PC-9 (cell line): ENCODE measurements at regions not wholly inside any gene's neighbourhood (a gene's known extent, or its start where the extent isn't known, plus 50 kb on each side); places are given as distances from the start of the nearest gene placed in this dataset.
A peak's percentile ranks its signal among the peaks of the same experiment; 100 is the strongest.

Experiments
- BruUV-seq: library from RNA; stranded (reverse); fragments of 400-500 nt; replicated peaks from 2 replicates; lab custom pipeline; 2021; lab: Mats Ljungman, UMichigan
- CTCF ChIA-PET: fragments of 300-600 bp; sonication (Branson Sonifier 250); formaldehyde crosslinking; loops from one replicate; lab custom pipeline; 2022; ENCODE audit warnings: antibody characterized with exemption; lab: Charles Lee
- POLR2A ChIA-PET: fragments of 300-600 bp; sonication (Branson Sonifier 250); formaldehyde crosslinking; loops from one replicate; lab custom pipeline; 2022; ENCODE audit warnings: antibody characterized with exemption; ENCODE audit not compliant: unreplicated experiment; lab: Charles Lee
- DNase-seq, 2 experiments: peaks; one replicate each; pipeline versions ENCODE4 v3.0.0 to v3.0.0-alpha.2; 2015 to 2022; ENCODE audit warnings: mixed read lengths in 1 of 2
- H2AFZ ChIP-seq: fragments of 200-600 bp; sonication (generic); 2 replicates; pipeline ENCODE4 v1.8.1; 2017; ENCODE audit warnings: antibody characterized with exemption
- H3F3A ChIP-seq: fragments of 200-600 bp; sonication (generic); 2 replicates; pipeline ENCODE4 v1.8.1; 2017; ENCODE audit warnings: antibody characterized with exemption, mild to moderate bottlenecking, low read depth; ENCODE audit not compliant: insufficient read depth
- H3K27ac ChIP-seq: fragments of 200-600 bp; sonication (generic); 2 replicates; pipeline ENCODE4 v1.6.1; 2016; ENCODE audit warnings: mixed run types
- H3K27me3 ChIP-seq: fragments of 200-600 bp; sonication (generic); 2 replicates; pipeline ENCODE4 v1.6.1; 2016; ENCODE audit warnings: low read depth, mixed run types; ENCODE audit not compliant: insufficient read depth
- H3K36me3 ChIP-seq: fragments of 200-600 bp; sonication (generic); 2 replicates; pipeline ENCODE4 v1.6.1; 2016; ENCODE audit warnings: low read depth, mixed run types
- H3K4me1 ChIP-seq: fragments of 200-600 bp; sonication (generic); replicated peaks from 2 replicates; pipeline ENCODE4 v1.6.1; 2016; ENCODE audit warnings: mixed run types; ENCODE audit not compliant: insufficient read depth
- H3K4me2 ChIP-seq: fragments of 200-600 bp; sonication (generic); 2 replicates; pipeline ENCODE4 v1.6.1; 2017; ENCODE audit warnings: mixed run types
- H3K4me3 ChIP-seq: fragments of 200-600 bp; sonication (generic); 2 replicates; pipeline ENCODE4 v1.6.1; 2016; ENCODE audit warnings: mixed run types
- H3K79me2 ChIP-seq: fragments of 200-600 bp; sonication (generic); 2 replicates; pipeline ENCODE4 v1.6.1; 2017; ENCODE audit warnings: low read depth, mixed run types
- H3K9me2 ChIP-seq: fragments of 200-600 bp; sonication (generic); 2 replicates; pipeline ENCODE4 v1.8.1; 2017; ENCODE audit warnings: mild to moderate bottlenecking; ENCODE audit not compliant: insufficient read depth
- H3K9me3 ChIP-seq: fragments of 200-600 bp; sonication (generic); 2 replicates; pipeline ENCODE4 v1.8.1; 2016; ENCODE audit warnings: low read depth; ENCODE audit not compliant: insufficient read depth
- H4K20me1 ChIP-seq: fragments of 200-600 bp; sonication (generic); 2 replicates; pipeline ENCODE4 v1.8.1; 2017; ENCODE audit not compliant: insufficient read depth
- EZH2 ChIP-seq: fragments of 200-600 bp; sonication (generic); IDR thresholded peaks from 2 replicates; pipeline ENCODE4 v1.8.0; 2017; ENCODE audit warnings: antibody characterized with exemption, low read depth
- intact Hi-C: fragments of 100-400 bp; cut with micrococcal nuclease; formaldehyde crosslinking; loops from one replicate; pipeline ENCODE4 v1.10.0; 2022; ENCODE audit not compliant: unreplicated experiment
- TF ChIP-seq, protein P1 (sequence below): fragments of 200-600 bp; sonication (generic); conservative IDR thresholded peaks from 2 replicates; pipeline ENCODE4 v1.6.1; 2017; ENCODE audit warnings: mixed run types, antibody characterized with exemption, mild to moderate bottlenecking, moderate library complexity

- intact Hi-C loops: loop anchor here (5.0 kb wide), 1 partner anchor 671 kb away; no protein-coding TSS in a partner anchor
Measured at GRCh38 chr2:226131299-226131784, 668.3 kb downstream of the IRS1 start.

DNA sequence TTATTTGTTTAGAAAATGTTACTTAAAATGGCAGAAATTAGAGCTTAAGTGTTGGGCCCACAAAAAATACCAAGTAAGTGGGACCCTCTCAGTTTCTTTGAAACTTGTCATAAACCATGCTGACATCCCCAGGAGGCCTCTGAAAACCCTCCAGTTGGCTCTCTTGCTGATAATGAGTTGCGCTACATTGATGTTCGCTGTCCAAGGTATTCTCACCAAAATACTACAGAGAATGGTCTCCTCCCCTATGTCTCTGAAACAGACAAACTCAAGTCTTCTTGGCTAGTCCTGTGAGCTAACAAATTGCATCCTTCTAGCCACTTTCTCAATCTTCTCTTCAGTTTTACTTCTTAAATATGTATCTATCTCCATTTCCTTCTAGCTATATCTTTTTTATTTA, 669.4 kb downstream of the IRS1 start:
- H3K79me2 ChIP-seq: no peaks in the 10 kb centered on the region
- BruUV-seq: no TSS peak
- H4K20me1 ChIP-seq: no peaks in the 10 kb centered on the region
- no peaks in the 10 kb centered on the region for H3K36me3 ChIP-seq
- H3K27me3 ChIP-seq: no peaks in the 10 kb centered on the region
- H3K9me3 ChIP-seq: peaks cover 5% of the 10 kb centered on the region; the same call in 1 of the 2 replicates
- intact Hi-C loops: loop anchor here (5.0 kb wide), 1 partner anchor 672 kb away; no protein-coding TSS in a partner anchor
- 0 out of 2 replicates have a peak, but pooled peaks cover 9% of the 10 kb centered on the region for H3K4me1 ChIP-seq
- no peak overlapping the region for H3K27ac ChIP-seq
- ChIA-PET POLR2A (no interaction called here), CTCF (no interaction called here)
- no peak overlapping the region for H3K4me3 ChIP-seq
- TF ChIP-seq EZH2: no peak
- TF ChIP-seq, protein P1, sequence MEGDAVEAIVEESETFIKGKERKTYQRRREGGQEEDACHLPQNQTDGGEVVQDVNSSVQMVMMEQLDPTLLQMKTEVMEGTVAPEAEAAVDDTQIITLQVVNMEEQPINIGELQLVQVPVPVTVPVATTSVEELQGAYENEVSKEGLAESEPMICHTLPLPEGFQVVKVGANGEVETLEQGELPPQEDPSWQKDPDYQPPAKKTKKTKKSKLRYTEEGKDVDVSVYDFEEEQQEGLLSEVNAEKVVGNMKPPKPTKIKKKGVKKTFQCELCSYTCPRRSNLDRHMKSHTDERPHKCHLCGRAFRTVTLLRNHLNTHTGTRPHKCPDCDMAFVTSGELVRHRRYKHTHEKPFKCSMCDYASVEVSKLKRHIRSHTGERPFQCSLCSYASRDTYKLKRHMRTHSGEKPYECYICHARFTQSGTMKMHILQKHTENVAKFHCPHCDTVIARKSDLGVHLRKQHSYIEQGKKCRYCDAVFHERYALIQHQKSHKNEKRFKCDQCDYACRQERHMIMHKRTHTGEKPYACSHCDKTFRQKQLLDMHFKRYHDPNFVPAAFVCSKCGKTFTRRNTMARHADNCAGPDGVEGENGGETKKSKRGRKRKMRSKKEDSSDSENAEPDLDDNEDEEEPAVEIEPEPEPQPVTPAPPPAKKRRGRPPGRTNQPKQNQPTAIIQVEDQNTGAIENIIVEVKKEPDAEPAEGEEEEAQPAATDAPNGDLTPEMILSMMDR: no peak
- no peaks in the 10 kb centered on the region; the same call in 1 of the 2 replicates for H3F3A ChIP-seq
- DNase-seq: no peak
- H3K4me2 ChIP-seq: no peak overlapping the region
- no peaks in the 10 kb centered on the region for H3K9me2 ChIP-seq
- H2AFZ ChIP-seq: no peak overlapping the region

More at GRCh38 chr2:226131299-226131784, 668.3 kb downstream of the IRS1 start:
- H4K20me1 ChIP-seq: no peaks in the 10 kb centered on the region
- no peaks in the 10 kb centered on the region; the same call in 1 of the 2 replicates for H3F3A ChIP-seq
- no peaks in the 10 kb centered on the region for H3K9me3 ChIP-seq
- peaks cover 11% of the 10 kb centered on the region; the same call in 1 of the 2 replicates for H3K4me1 ChIP-seq
- H3K79me2 ChIP-seq: no peaks in the 10 kb centered on the region
- no peak overlapping the region for H3K27ac ChIP-seq
- no peaks in the 10 kb centered on the region for H3K27me3 ChIP-seq
- DNase-seq: peak in 1 of 2 experiments; percentile 65
- no peaks in the 10 kb centered on the region for H3K36me3 ChIP-seq
- ChIA-PET CTCF (interaction anchor here (0.7 to 0.8 kb wide), 2 partner anchors 14 to 17 kb away, joined by 3 read pairs; no protein-coding TSS in a partner anchor), POLR2A (no interaction called here)
- H3K9me2 ChIP-seq: no peaks in the 10 kb centered on the region
- H3K4me2 ChIP-seq: no peak overlapping the region
- TF ChIP-seq, protein P1: no peak
- TF ChIP-seq EZH2: no peak
- no peak overlapping the region for H3K4me3 ChIP-seq
- no peak overlapping the region for H2AFZ ChIP-seq
- BruUV-seq: no TSS peak

DNA sequence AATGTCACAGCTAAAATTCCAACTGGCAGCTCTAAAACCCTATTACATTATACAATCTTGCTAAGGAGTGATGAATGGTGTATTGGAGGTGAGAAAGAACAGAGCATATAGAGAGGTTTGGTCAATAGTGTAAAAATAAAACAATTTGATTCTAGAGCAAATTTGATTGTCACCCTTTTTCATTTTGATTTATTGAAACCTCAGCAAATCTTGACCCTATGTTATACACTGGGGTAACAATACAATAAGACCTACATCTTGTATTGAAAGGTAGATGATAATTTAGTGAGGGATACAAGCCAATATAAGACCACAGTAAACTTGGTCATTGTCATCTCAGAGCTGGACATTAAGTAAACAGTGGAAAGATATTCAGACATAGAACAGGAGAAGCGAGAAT, 671.9 kb downstream of the IRS1 start:
- H3K27me3 ChIP-seq: no peaks in the 10 kb centered on the region
- no peaks in the 10 kb centered on the region for H3K9me2 ChIP-seq
- H3K79me2 ChIP-seq: no peaks in the 10 kb centered on the region
- 0 out of 2 replicates have a peak, but pooled peaks cover 9% of the 10 kb centered on the region for H3K4me1 ChIP-seq
- POLR2A ChIA-PET: no interaction called here
- H3K36me3 ChIP-seq: no peaks in the 10 kb centered on the region
- CTCF ChIA-PET: no interaction called here
- TF ChIP-seq, protein P1: no peak
- no peak for TF ChIP-seq EZH2
- H3K4me2 ChIP-seq: no peak overlapping the region
- no peak overlapping the region for H2AFZ ChIP-seq
- H3K4me3 ChIP-seq: no peak overlapping the region
- intact Hi-C loops: no loop called here
- no peaks in the 10 kb centered on the region; the same call in 1 of the 2 replicates for H3F3A ChIP-seq
- H3K9me3 ChIP-seq: peaks cover 5% of the 10 kb centered on the region; the same call in 1 of the 2 replicates
- H4K20me1 ChIP-seq: no peaks in the 10 kb centered on the region
- DNase-seq: no peak
- no TSS peak for BruUV-seq
- no peak overlapping the region for H3K27ac ChIP-seq
